Mesendoderm (in vitro differentiated cells): ENCODE measurements at regions not wholly inside any gene's neighbourhood (a gene's known extent, or its start where the extent isn't known, plus 50 kb on each side); places are given as distances from the start of the nearest gene placed in this dataset.

Source experiments
- DNase-seq: peaks from one replicate; pipeline ENCODE4 v3.0.0; 2013
- H2AK5ac ChIP-seq: 2 replicates; pipeline ENCODE4 v1.6.1; 2013; ENCODE audit warnings: low read length, inconsistent platforms
- H2BK120ac ChIP-seq: 2 replicates; pipeline ENCODE4 v1.6.1; 2013; ENCODE audit warnings: low read depth, mild to moderate bottlenecking, low read length, moderate library complexity, mixed read lengths
- H2BK15ac ChIP-seq: replicated peaks from 2 replicates; pipeline ENCODE4 v1.6.1; 2013; ENCODE audit warnings: low read depth, mild to moderate bottlenecking, moderate library complexity
- H2BK5ac ChIP-seq: 2 replicates; pipeline ENCODE4 v1.6.1; 2013; ENCODE audit warnings: low read length, inconsistent platforms
- H3K18ac ChIP-seq: 2 replicates; pipeline ENCODE4 v1.6.1; 2013; ENCODE audit warnings: mild to moderate bottlenecking, low read length, mixed read lengths
- H3K23ac ChIP-seq: one replicate; pipeline ENCODE4 v1.6.1; 2013; ENCODE audit warnings: low read length
- H3K27ac ChIP-seq: 2 replicates; pipeline ENCODE4 v1.5.1; 2013; ENCODE audit warnings: low read depth, mild to moderate bottlenecking, inconsistent platforms, low read length, moderate library complexity
- H3K27me3 ChIP-seq: 2 replicates; pipeline ENCODE4 v1.6.1; 2013; ENCODE audit warnings: low read length, control low read depth, mild to moderate bottlenecking, inconsistent platforms; ENCODE audit not compliant: insufficient read depth, poor library complexity
- H3K36me3 ChIP-seq: 2 replicates; pipeline ENCODE4 v1.6.1; 2013; ENCODE audit warnings: low read length, inconsistent platforms; ENCODE audit not compliant: control insufficient read depth, insufficient read depth
- H3K4ac ChIP-seq: one replicate; pipeline ENCODE4 v1.6.1; 2013; ENCODE audit warnings: low read depth, mild to moderate bottlenecking, low read length, moderate library complexity
- H3K4me1 ChIP-seq: 2 replicates; pipeline ENCODE4 v1.6.1; 2013; ENCODE audit warnings: low read depth, low read length, inconsistent platforms; ENCODE audit not compliant: control insufficient read depth
- H3K4me2 ChIP-seq: 2 replicates; pipeline ENCODE4 v1.6.1; 2013; ENCODE audit warnings: low read length
- H3K4me3 ChIP-seq: 2 replicates; pipeline ENCODE4 v1.5.1; 2013; ENCODE audit warnings: mild to moderate bottlenecking, low read length
- H3K56ac ChIP-seq: one replicate; pipeline ENCODE4 v1.6.1; 2013; ENCODE audit warnings: low read length
- H3K79me1 ChIP-seq: 2 replicates; pipeline ENCODE4 v1.6.1; 2013; ENCODE audit warnings: low read length, inconsistent platforms
- H3K79me2 ChIP-seq: 2 replicates; pipeline ENCODE4 v1.6.1; 2013; ENCODE audit warnings: mild to moderate bottlenecking, low read length; ENCODE audit not compliant: control insufficient read depth, insufficient read depth
- H3K9ac ChIP-seq: 2 replicates; pipeline ENCODE4 v1.6.1; 2013; ENCODE audit warnings: low read length, inconsistent platforms
- H4K5ac ChIP-seq: one replicate; pipeline ENCODE4 v1.6.1; 2013; ENCODE audit warnings: low read length
- H4K8ac ChIP-seq: one replicate; pipeline ENCODE4 v1.6.1; 2013; ENCODE audit warnings: low read depth, mild to moderate bottlenecking, control low read depth, low read length, moderate library complexity
- WGBS: extraction: QIAGEN DNeasy Blood & Tissue Kit; methylation state at CpG from one replicate; pipeline ENCODE4 v1.1.7; 2013; ENCODE audit warnings: low lambda C conversion rate, missing lambda C conversion rate; ENCODE audit not compliant: insufficient coverage; ENCODE audit errors: extremely low coverage; 5-methylcytosine and 5-hydroxymethylcytosine counted together

GRCh38 chr13:39209731-39210531, 171.7 kb downstream of the NHLRC3 start:
- H3K4ac ChIP-seq = no peak overlapping the region
- no peak overlapping the region for H4K5ac ChIP-seq
- H3K27ac ChIP-seq = no peak overlapping the region
- no peak overlapping the region for H2AK5ac ChIP-seq
- no CpG with 5 or more reads among the region's 1 CpG for WGBS
- no peaks in the 10 kb centered on the region for H3K36me3 ChIP-seq
- no peaks in the 10 kb centered on the region for H3K4me1 ChIP-seq
- no peak overlapping the region for H3K4me2 ChIP-seq
- no peak overlapping the region for H3K18ac ChIP-seq
- no peak overlapping the region for H4K8ac ChIP-seq
- DNase-seq = no peak
- no peaks in the 10 kb centered on the region for H3K79me1 ChIP-seq
- H2BK15ac ChIP-seq = no peak overlapping the region
- H3K9ac ChIP-seq = no peak overlapping the region
- no peak overlapping the region for H3K4me3 ChIP-seq
- no peak overlapping the region for H3K23ac ChIP-seq
- no peak overlapping the region for H3K56ac ChIP-seq
- H2BK120ac ChIP-seq = no peak overlapping the region
- H3K79me2 ChIP-seq = no peaks in the 10 kb centered on the region
- H3K27me3 ChIP-seq = no peaks in the 10 kb centered on the region
- H2BK5ac ChIP-seq = no peak overlapping the region

DNA sequence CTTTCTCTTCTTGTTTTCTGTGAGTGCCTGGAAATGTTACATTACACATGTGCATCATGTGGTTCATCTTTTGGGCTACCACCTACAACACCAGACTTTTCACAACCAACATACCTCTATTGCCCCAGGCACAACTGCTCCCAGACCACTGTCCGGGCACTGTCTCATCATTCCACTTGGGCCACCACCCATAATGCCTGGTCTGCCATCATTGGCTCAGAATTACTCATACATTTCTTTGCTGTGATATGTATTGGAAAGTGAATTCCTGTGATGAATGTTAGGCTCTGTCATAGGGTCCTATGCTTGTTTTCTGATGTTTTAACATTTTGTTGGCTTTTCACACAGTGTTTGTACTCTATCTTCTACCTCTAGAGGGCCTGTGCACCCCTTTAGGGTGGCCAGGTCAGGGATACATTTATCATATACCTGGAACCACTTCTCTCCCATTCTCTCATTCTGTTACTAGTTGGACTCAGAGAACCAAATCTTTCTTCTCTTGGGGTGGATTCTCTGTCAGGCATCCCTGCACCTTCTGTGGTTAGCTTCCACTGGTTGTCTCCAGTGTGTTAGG, 172.8 kb downstream of the NHLRC3 start:
- Histone ChIP-seq H2BK120ac (no peak overlapping the region), H3K56ac (no peak overlapping the region), H3K27me3 (no peaks in the 10 kb centered on the region), H3K9ac (no peak overlapping the region), H3K79me2 (no peaks in the 10 kb centered on the region), H3K79me1 (no peaks in the 10 kb centered on the region), H2BK15ac (no peak overlapping the region), H4K5ac (no peak overlapping the region), H2AK5ac (no peak overlapping the region), H3K36me3 (no peaks in the 10 kb centered on the region), H3K4me1 (no peaks in the 10 kb centered on the region), H3K18ac (no peak overlapping the region), H3K4me2 (no peak overlapping the region), H3K4ac (no peak overlapping the region), H2BK5ac (no peak overlapping the region), H3K23ac (no peak overlapping the region), H4K8ac (no peak overlapping the region), H3K4me3 (no peak overlapping the region), H3K27ac (no peak overlapping the region)
- DNase-seq = peak; percentile 13
- no CpG with 5 or more reads among the region's 1 CpG for WGBS

DNA sequence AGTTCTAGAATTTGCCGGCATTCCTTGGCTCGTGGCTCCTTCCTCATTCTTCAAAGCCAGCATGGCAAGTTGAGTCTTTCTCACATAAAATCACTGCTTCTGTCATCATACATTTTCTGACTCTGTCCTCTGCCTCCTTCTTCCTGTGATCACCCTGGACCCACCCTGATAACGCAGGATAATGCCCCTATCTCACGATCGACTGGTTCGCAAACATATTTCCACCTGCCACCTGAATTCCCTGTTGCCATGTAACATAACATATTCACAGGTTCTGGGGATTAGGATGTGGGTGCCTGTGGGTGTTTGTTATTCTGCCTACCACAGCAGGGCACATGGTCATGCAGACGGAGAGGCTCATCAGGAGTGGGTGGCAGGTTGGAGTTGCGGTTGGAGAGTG, 177.7 kb downstream of the NHLRC3 start:
- H3K4ac ChIP-seq = no peak overlapping the region
- no peak overlapping the region for H3K18ac ChIP-seq
- no peak overlapping the region for H2AK5ac ChIP-seq
- H3K79me1 ChIP-seq = no peaks in the 10 kb centered on the region
- no peaks in the 10 kb centered on the region for H3K4me1 ChIP-seq
- H2BK5ac ChIP-seq = no peak overlapping the region
- H4K5ac ChIP-seq = no peak overlapping the region
- no peaks in the 10 kb centered on the region for H3K79me2 ChIP-seq
- no peaks in the 10 kb centered on the region for H3K36me3 ChIP-seq
- H2BK15ac ChIP-seq = no peak overlapping the region
- no peak overlapping the region for H3K23ac ChIP-seq
- no peak overlapping the region for H3K4me2 ChIP-seq
- no peaks in the 10 kb centered on the region for H3K27me3 ChIP-seq
- no peak overlapping the region for H4K8ac ChIP-seq
- H3K4me3 ChIP-seq = no peak overlapping the region
- no peak overlapping the region for H3K27ac ChIP-seq
- no CpG with 5 or more reads among the region's 8 CpGs for WGBS
- no peak for DNase-seq
- H2BK120ac ChIP-seq = no peak overlapping the region
- H3K56ac ChIP-seq = no peak overlapping the region
- H3K9ac ChIP-seq = no peak overlapping the region

GRCh38 chr13:39217471-39217870, 179.2 kb downstream of the NHLRC3 start:
- H3K4me3 ChIP-seq = no peak overlapping the region
- H3K36me3 ChIP-seq = no peaks in the 10 kb centered on the region
- H3K56ac ChIP-seq = no peak overlapping the region
- no peaks in the 10 kb centered on the region for H3K27me3 ChIP-seq
- H3K23ac ChIP-seq = no peak overlapping the region
- no peaks in the 10 kb centered on the region for H3K4me1 ChIP-seq
- no peak overlapping the region for H3K9ac ChIP-seq
- no peak overlapping the region for H3K4ac ChIP-seq
- H3K79me1 ChIP-seq = no peaks in the 10 kb centered on the region
- no peak overlapping the region for H2BK120ac ChIP-seq
- H2BK5ac ChIP-seq = no peak overlapping the region
- no peak overlapping the region for H2BK15ac ChIP-seq
- H2AK5ac ChIP-seq = no peak overlapping the region
- no peak overlapping the region for H3K4me2 ChIP-seq
- H3K27ac ChIP-seq = no peak overlapping the region
- H4K8ac ChIP-seq = no peak overlapping the region
- no peaks in the 10 kb centered on the region for H3K79me2 ChIP-seq
- no peak overlapping the region for H4K5ac ChIP-seq
- no peak for DNase-seq
- no peak overlapping the region for H3K18ac ChIP-seq
- no CpG with 5 or more reads among the region's 3 CpGs for WGBS

GRCh38 chr13:39224671-39225240, 186.5 kb downstream of the NHLRC3 start:
- Histone ChIP-seq H3K79me1 (no peaks in the 10 kb centered on the region), H3K79me2 (no peaks in the 10 kb centered on the region), H3K4me1 (no peaks in the 10 kb centered on the region), H3K56ac (no peak overlapping the region), H4K5ac (no peak overlapping the region), H2BK5ac (no peak overlapping the region), H4K8ac (no peak overlapping the region), H3K36me3 (no peaks in the 10 kb centered on the region), H3K27me3 (no peaks in the 10 kb centered on the region), H3K4ac (no peak overlapping the region), H2BK120ac (no peak overlapping the region), H2AK5ac (no peak overlapping the region), H3K18ac (no peak overlapping the region), H3K4me2 (no peak overlapping the region), H3K4me3 (no peak overlapping the region), H3K23ac (no peak overlapping the region), H3K27ac (no peak overlapping the region), H3K9ac (no peak overlapping the region), H2BK15ac (no peak overlapping the region)
- no CpG with 5 or more reads among the region's 5 CpGs for WGBS
- DNase-seq = no peak
